Loucy (cell line): ENCODE measurements at regions not wholly inside any gene's neighbourhood (a gene's known extent, or its start where the extent isn't known, plus 50 kb on each side); places are given as distances from the start of the nearest gene placed in this dataset.

Experiments
- H2AFZ ChIP-seq: fragments of 200-600 bp; sonication (generic); 2 replicates; pipeline ENCODE4 v1.6.0; 2016; ENCODE audit warnings: antibody characterized with exemption, mild to moderate bottlenecking, low read length, moderate library complexity
- H3F3A ChIP-seq: fragments of 200-600 bp; 2 replicates; pipeline ENCODE4 v1.6.0; 2016; ENCODE audit warnings: antibody characterized with exemption, low read depth, mild to moderate bottlenecking
- H3K27me3 ChIP-seq: fragments of 200-600 bp; sonication (generic); 2 replicates; pipeline ENCODE4 v1.6.1; 2014; ENCODE audit warnings: low read length, mild to moderate bottlenecking; ENCODE audit not compliant: insufficient read depth, poor library complexity, severe bottlenecking
- H3K36me3 ChIP-seq: fragments of 200-600 bp; sonication (generic); 2 replicates; pipeline ENCODE4 v1.6.1; 2016; ENCODE audit warnings: low read length; ENCODE audit not compliant: insufficient read depth
- H3K4me1 ChIP-seq: fragments of 200-600 bp; sonication (generic); 2 replicates; pipeline ENCODE4 v1.5.1; 2014; ENCODE audit warnings: low read length, mild to moderate bottlenecking; ENCODE audit not compliant: insufficient read depth, poor library complexity, severe bottlenecking
- H3K4me2 ChIP-seq: fragments of 200-600 bp; sonication (generic); 2 replicates; pipeline ENCODE4 v1.6.0; 2014; ENCODE audit warnings: antibody characterized with exemption, low read length, low read depth, mild to moderate bottlenecking; ENCODE audit not compliant: poor library complexity, severe bottlenecking
- H3K4me3 ChIP-seq: fragments of 200-600 bp; sonication (generic); 2 replicates; pipeline ENCODE4 v1.5.1; 2014; ENCODE audit warnings: low read length, mild to moderate bottlenecking, mixed read lengths; ENCODE audit not compliant: poor library complexity, severe bottlenecking
- H3K79me2 ChIP-seq: fragments of 200-600 bp; sonication (generic); 2 replicates; pipeline ENCODE4 v1.6.1; 2014; ENCODE audit warnings: low read length; ENCODE audit not compliant: insufficient read depth
- H3K9ac ChIP-seq: fragments of 200-600 bp; sonication (generic); 2 replicates; pipeline ENCODE4 v1.6.0; 2014; ENCODE audit warnings: mild to moderate bottlenecking, low read depth, low read length, moderate library complexity; ENCODE audit not compliant: poor library complexity, severe bottlenecking
- H3K9me2 ChIP-seq: fragments of 200-600 bp; sonication (generic); replicated peaks from 2 replicates; pipeline ENCODE4 v1.6.1; 2016; ENCODE audit warnings: low read depth, low read length, mixed read lengths
- H3K9me3 ChIP-seq: fragments of 200-600 bp; sonication (generic); 2 replicates; pipeline ENCODE4 v1.6.1; 2014; ENCODE audit warnings: mild to moderate bottlenecking, antibody characterized with exemption, low read length, low read depth; ENCODE audit not compliant: insufficient read depth
- H4K20me1 ChIP-seq: fragments of 200-600 bp; sonication (generic); 2 replicates; pipeline ENCODE4 v1.6.0; 2014; ENCODE audit warnings: antibody characterized with exemption, low read length, mild to moderate bottlenecking; ENCODE audit not compliant: insufficient read depth, poor library complexity, severe bottlenecking
- EZH2phosphoT487 ChIP-seq: fragments of 200-600 bp; IDR thresholded peaks from 2 replicates; pipeline ENCODE4 v1.6.1; 2018; ENCODE audit warnings: antibody characterized with exemption, mild to moderate bottlenecking, moderate library complexity, borderline replicate concordance
- TF ChIP-seq, protein P1 (sequence below): fragments of 200-600 bp; sonication (generic); conservative IDR thresholded peaks from 2 replicates; pipeline ENCODE4 v1.5.1; 2014; ENCODE audit warnings: mild to moderate bottlenecking, antibody characterized with exemption, low read length

DNA sequence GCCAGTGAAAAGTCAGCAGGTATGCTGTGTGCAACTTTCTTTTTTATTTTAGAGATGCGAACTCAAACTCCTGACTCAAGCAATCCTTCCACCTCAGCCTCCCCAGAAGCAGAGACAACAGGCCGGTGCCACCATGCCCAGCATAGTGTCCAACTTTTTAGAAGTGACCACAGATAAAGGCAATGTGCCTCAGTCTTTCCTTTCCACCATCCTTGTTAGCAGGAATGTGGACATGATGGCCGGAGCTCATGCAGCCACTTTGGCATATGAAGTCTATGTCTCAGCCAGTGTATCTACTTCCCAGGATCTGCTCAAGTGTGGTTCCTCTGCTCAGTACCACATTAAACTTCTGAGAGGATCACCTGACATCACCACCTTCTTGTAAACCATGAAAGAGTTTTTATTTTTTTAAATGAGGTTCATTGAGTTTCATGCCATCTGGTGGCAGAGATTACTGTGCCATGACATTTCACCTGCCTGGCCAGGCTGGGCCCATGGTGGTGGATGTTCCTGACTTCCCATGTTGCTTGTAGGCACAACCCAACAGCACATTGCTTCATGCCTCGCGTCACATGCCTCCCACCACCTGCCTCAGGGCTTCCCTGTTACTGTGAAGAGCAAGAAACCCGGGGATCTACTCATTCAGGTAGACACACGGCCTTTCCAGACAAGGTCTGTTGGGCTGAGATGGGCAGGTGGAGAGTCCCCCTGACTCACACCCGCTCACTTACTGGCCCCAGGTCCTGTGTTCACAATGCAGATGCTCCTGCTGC, 216.5 kb downstream of the LY86 start:
- Histone ChIP-seq H3K9me2 (no peaks in the 10 kb centered on the region), H3K36me3 (no peaks in the 10 kb centered on the region), H3K79me2 (no peaks in the 10 kb centered on the region), H3F3A (no peaks in the 10 kb centered on the region), H3K4me3 (no peak overlapping the region), H3K4me2 (no peak overlapping the region), H3K27me3 (no peaks in the 10 kb centered on the region), H3K9me3 (no peaks in the 10 kb centered on the region), H2AFZ (no peak overlapping the region), H3K4me1 (peaks cover 2% of the 10 kb centered on the region), H4K20me1 (no peaks in the 10 kb centered on the region), H3K9ac (no peak overlapping the region)
- TF ChIP-seq EZH2phosphoT487 = no peak
- TF ChIP-seq, protein P1, sequence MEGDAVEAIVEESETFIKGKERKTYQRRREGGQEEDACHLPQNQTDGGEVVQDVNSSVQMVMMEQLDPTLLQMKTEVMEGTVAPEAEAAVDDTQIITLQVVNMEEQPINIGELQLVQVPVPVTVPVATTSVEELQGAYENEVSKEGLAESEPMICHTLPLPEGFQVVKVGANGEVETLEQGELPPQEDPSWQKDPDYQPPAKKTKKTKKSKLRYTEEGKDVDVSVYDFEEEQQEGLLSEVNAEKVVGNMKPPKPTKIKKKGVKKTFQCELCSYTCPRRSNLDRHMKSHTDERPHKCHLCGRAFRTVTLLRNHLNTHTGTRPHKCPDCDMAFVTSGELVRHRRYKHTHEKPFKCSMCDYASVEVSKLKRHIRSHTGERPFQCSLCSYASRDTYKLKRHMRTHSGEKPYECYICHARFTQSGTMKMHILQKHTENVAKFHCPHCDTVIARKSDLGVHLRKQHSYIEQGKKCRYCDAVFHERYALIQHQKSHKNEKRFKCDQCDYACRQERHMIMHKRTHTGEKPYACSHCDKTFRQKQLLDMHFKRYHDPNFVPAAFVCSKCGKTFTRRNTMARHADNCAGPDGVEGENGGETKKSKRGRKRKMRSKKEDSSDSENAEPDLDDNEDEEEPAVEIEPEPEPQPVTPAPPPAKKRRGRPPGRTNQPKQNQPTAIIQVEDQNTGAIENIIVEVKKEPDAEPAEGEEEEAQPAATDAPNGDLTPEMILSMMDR = peak; percentile 13; the same call in 1 of the 2 replicates

DNA sequence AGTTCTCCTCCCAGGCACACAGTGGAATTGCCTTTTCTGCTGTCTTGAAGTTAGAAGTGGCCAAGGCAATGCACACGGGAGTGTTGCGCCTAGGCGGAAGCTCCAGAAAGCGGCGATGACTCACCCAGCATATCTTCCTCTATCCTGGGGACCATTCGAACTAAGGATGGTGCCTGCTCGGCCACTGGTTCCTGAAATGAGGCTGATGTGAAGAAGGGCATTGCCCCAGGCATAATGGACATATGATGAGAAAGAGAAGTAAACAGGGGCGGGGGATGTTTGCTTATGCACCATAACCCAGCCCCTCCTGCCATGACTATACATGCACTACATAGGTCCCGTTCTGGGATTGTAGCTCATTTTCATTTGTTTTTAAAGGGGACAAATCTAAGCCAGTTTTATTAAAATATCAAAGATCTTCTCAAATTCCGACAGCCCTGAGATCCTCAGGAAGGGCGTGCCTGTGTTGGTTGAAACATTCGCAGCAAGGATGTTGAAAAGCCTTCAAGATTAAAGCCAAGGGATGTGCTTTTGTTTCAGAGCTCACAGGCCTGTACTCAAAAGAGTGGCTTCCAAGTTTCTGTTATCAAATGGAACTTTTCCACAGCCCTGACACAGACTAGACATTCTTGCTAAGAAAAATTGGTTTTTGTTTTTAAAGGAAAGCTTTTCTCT, 218.5 kb downstream of the LY86 start:
- Histone ChIP-seq H3K9me2 (no peaks in the 10 kb centered on the region), H3K9me3 (no peaks in the 10 kb centered on the region), H3K36me3 (no peaks in the 10 kb centered on the region), H3K4me2 (no peak overlapping the region), H3K4me3 (no peak overlapping the region), H4K20me1 (no peaks in the 10 kb centered on the region), H3K4me1 (no peaks in the 10 kb centered on the region), H3K9ac (no peak overlapping the region), H3F3A (no peaks in the 10 kb centered on the region), H3K79me2 (no peaks in the 10 kb centered on the region), H3K27me3 (no peaks in the 10 kb centered on the region), H2AFZ (no peak overlapping the region)
- TF ChIP-seq, protein P1 = no peak
- TF ChIP-seq EZH2phosphoT487 = no peak

DNA sequence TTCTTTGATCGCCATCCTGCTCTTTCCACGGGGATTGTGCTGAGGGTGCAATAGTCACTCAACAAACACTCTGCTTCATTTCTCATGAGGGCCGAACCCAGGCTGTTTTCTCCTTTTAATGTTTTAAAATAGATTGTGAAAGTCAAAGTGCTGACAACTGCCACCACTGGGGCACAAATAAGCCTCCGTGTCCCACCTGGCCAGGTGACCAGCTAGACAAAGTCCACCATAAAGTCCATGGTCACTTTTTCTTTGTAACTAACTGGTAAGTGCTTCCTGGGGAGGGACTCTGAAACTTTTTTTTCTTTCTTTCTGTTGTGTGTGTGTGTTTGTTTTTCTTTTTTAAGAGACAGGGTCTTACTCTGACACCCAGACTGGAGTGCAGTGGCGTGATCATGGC, 219.8 kb downstream of the LY86 start:
- Histone ChIP-seq H3K4me3 (no peak overlapping the region), H3K79me2 (no peaks in the 10 kb centered on the region), H3F3A (no peaks in the 10 kb centered on the region), H3K27me3 (no peaks in the 10 kb centered on the region), H3K36me3 (no peaks in the 10 kb centered on the region), H2AFZ (no peak overlapping the region), H3K9ac (no peak overlapping the region), H3K9me3 (no peaks in the 10 kb centered on the region), H3K4me1 (no peaks in the 10 kb centered on the region), H3K4me2 (no peak overlapping the region), H3K9me2 (no peaks in the 10 kb centered on the region), H4K20me1 (no peaks in the 10 kb centered on the region)
- TF ChIP-seq, protein P1 = no peak
